ENCODE measurements at regions not wholly inside any gene's neighbourhood (a gene's known extent, or its start where the extent isn't known, plus 50 kb on each side); places are given as distances from the start of the nearest gene placed in this dataset.

- Histone ChIP-seq H3K36me3 (no peaks in the 10 kb centered on the region), H3K4me1 (replicated peaks) (no peaks in the 10 kb centered on the region), H3K27ac (no peak overlapping the region), H3K4me3 (no peak overlapping the region), H3K27me3 (replicated peaks; ENCODE audit: insufficient read depth) (no peaks in the 10 kb centered on the region), H3K9me3 (no peaks in the 10 kb centered on the region)
- no peak for DNase-seq (ENCODE audit: low spot score)
- intact Hi-C loops (cut with DNase I) = no loop called here
- TF ChIP-seq POLR2AphosphoS5 (IDR thresholded peaks at IDR 0.05) (no peak), CTCF (IDR thresholded peaks at IDR 0.05) (no peak), POLR2A (IDR thresholded peaks at IDR 0.05) (no peak)
Observed at GRCh38 chr16:60729051-60729450, 1307.2 kb downstream of the CDH8 start.

GRCh38 chr16:60727851-60728250 is 1308.4 kb downstream of the CDH8 start:
- no peak for DNase-seq (ENCODE audit: low spot score)
- TF ChIP-seq POLR2A (IDR thresholded peaks at IDR 0.05) (no peak), POLR2AphosphoS5 (IDR thresholded peaks at IDR 0.05) (no peak), CTCF (IDR thresholded peaks at IDR 0.05) (no peak)
- Histone ChIP-seq H3K4me3 (no peak overlapping the region), H3K27me3 (replicated peaks; ENCODE audit: insufficient read depth) (no peaks in the 10 kb centered on the region), H3K27ac (no peak overlapping the region), H3K4me1 (replicated peaks) (no peaks in the 10 kb centered on the region), H3K36me3 (no peaks in the 10 kb centered on the region), H3K9me3 (no peaks in the 10 kb centered on the region)
- WGBS = 65% methylated on average over 5 of the region's 5 CpGs
- intact Hi-C loops (cut with DNase I) = no loop called here

- no peak for DNase-seq (ENCODE audit: low spot score)
- 91% methylated on average over 2 of the region's 2 CpGs for WGBS
- intact Hi-C loops (cut with DNase I) = no loop called here
Observed at GRCh38 chr16:60720060-60720459, 1316.2 kb downstream of the CDH8 start.

GRCh38 chr16:60717808-60718207 is 1318.4 kb downstream of the CDH8 start:
- 53% methylated on average over 2 of the region's 2 CpGs for WGBS
- intact Hi-C loops (cut with DNase I) = no loop called here

More at GRCh38 chr16:60720060-60720459, 1316.2 kb downstream of the CDH8 start:
- no peak for TF ChIP-seq CTCF (IDR thresholded peaks at IDR 0.05)
- Histone ChIP-seq H3K4me1 (replicated peaks) (no peaks in the 10 kb centered on the region), H3K27me3 (replicated peaks; ENCODE audit: insufficient read depth) (no peaks in the 10 kb centered on the region), H3K36me3 (no peaks in the 10 kb centered on the region), H3K27ac (no peak overlapping the region), H3K9me3 (no peaks in the 10 kb centered on the region), H3K4me3 (no peak overlapping the region)

More at GRCh38 chr16:60717808-60718207, 1318.4 kb downstream of the CDH8 start:
- no peak for DNase-seq (ENCODE audit: low spot score)
- TF ChIP-seq POLR2AphosphoS5 (IDR thresholded peaks at IDR 0.05) (no peak), POLR2A (IDR thresholded peaks at IDR 0.05) (no peak), CTCF (IDR thresholded peaks at IDR 0.05) (no peak)
- Histone ChIP-seq H3K4me3 (no peak overlapping the region), H3K27ac (no peak overlapping the region), H3K36me3 (no peaks in the 10 kb centered on the region), H3K4me1 (replicated peaks) (no peaks in the 10 kb centered on the region), H3K9me3 (no peaks in the 10 kb centered on the region), H3K27me3 (replicated peaks; ENCODE audit: insufficient read depth) (no peaks in the 10 kb centered on the region)

Data from prostate gland (tissue), 2 donors.